A549 (cell line): ENCODE measurements at regions not wholly inside any gene's neighbourhood (a gene's known extent, or its start where the extent isn't known, plus 50 kb on each side); places are given as distances from the start of the nearest gene placed in this dataset.

Experiments used
- CEBPB ChIP-seq, 2 experiments: fragments of >200 bp in 1 of 2; sonication (Bioruptor Twin) in 1 of 2; formaldehyde crosslinking in 1 of 2; IDR thresholded peaks; 2 replicates each; pipeline ENCODE4 v1.6.1; 2012 to 2016
- CHD2 ChIP-seq: fragments of 150-350 bp; IDR thresholded peaks from 2 replicates; pipeline ENCODE4 v1.6.1; 2014; ENCODE audit warnings: low read length; ENCODE audit not compliant: partially characterized antibody
- TF ChIP-seq, protein P1 (sequence below): IDR thresholded peaks from 2 replicates; pipeline ENCODE4 v1.6.1; 2012
- TF ChIP-seq, protein P2 (sequence below): fragments of >200 bp; sonication (Bioruptor Twin); formaldehyde crosslinking; IDR thresholded peaks from 3 replicates; pipeline ENCODE4 v1.5.1; 2016

DNA sequence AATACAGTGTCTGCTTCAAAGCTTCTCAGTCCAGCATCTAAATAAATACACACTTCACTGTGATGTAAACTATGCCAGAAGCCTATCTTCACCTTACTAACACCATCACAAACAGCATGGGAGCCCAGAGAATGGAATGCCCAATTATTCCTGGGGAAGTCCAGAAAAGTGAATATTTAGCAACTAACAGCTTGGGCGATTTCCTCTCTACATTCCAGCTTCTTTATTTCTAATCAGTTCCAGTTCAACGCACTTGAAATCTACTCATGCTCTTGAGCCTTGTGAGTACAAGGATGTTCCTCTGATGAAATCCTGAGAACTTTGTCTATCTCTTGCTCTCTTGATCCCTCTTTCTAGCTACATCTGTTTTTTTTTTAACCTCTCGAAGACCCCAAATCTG lies 100.4 kb upstream of the C9orf72 start:
- no peak for TF ChIP-seq CHD2
- TF ChIP-seq, protein P1, sequence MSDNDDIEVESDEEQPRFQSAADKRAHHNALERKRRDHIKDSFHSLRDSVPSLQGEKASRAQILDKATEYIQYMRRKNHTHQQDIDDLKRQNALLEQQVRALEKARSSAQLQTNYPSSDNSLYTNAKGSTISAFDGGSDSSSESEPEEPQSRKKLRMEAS: no peak
- TF ChIP-seq, protein P2, sequence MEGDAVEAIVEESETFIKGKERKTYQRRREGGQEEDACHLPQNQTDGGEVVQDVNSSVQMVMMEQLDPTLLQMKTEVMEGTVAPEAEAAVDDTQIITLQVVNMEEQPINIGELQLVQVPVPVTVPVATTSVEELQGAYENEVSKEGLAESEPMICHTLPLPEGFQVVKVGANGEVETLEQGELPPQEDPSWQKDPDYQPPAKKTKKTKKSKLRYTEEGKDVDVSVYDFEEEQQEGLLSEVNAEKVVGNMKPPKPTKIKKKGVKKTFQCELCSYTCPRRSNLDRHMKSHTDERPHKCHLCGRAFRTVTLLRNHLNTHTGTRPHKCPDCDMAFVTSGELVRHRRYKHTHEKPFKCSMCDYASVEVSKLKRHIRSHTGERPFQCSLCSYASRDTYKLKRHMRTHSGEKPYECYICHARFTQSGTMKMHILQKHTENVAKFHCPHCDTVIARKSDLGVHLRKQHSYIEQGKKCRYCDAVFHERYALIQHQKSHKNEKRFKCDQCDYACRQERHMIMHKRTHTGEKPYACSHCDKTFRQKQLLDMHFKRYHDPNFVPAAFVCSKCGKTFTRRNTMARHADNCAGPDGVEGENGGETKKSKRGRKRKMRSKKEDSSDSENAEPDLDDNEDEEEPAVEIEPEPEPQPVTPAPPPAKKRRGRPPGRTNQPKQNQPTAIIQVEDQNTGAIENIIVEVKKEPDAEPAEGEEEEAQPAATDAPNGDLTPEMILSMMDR: no peak
- TF ChIP-seq CEBPB (IDR thresholded peaks at IDR 0.05): no peak
